ENCODE measurements at regions not wholly inside any gene's neighbourhood (a gene's known extent, or its start where the extent isn't known, plus 50 kb on each side); places are given as distances from the start of the nearest gene placed in this dataset.

- DNase-seq (ENCODE audit: low read depth, low spot score): no peak
- no peak overlapping the region for H3K27ac ChIP-seq
These were observed 54.8 kb upstream of the ATP2C1 start for GRCh38 chr3:130838898-130839600.

DNA sequence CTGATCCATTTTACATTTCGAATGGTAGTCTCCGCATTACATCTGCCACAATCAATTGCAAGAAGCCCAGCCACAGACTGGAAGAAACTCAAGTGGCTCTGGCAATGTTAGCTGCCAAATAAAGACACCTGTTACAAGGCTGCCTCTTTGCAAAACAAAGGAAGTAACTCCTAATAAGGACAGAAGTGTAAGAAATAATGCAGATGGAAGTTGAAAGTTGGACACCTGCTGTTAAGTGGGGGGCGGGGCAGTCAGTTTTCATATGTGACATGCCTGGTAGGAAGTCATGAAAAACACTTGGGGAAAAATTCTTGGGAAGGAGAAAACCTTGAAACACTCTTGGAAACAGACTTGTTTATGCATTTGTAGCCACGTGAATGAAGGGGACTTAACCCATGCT is 54.1 kb upstream of the ATP2C1 start:
- no peak for DNase-seq (ENCODE audit: low read depth, low spot score)
- no peak overlapping the region for H3K27ac ChIP-seq

DNA sequence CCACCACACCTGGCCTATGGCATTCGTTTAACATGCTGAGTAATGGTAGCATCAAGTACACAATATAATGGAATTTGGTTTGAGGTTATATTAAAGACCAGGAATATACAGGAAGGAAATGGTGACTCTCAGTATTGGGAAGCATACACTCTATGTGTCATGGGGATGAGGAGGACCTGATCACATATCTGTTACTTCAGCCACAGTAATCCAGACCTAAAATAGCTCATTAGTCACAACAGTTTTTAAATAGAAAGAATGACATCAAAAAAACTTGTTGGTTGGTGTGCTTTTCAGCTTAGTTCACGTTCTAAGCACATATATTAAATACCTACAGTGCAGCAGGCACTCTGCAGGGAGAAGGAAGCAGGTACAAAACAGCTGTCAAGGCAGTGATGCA is 52.5 kb upstream of the ATP2C1 start:
- peak overlapping the region; percentile 52 for H3K27ac ChIP-seq
- DNase-seq (ENCODE audit: low read depth, low spot score): no peak

DNA sequence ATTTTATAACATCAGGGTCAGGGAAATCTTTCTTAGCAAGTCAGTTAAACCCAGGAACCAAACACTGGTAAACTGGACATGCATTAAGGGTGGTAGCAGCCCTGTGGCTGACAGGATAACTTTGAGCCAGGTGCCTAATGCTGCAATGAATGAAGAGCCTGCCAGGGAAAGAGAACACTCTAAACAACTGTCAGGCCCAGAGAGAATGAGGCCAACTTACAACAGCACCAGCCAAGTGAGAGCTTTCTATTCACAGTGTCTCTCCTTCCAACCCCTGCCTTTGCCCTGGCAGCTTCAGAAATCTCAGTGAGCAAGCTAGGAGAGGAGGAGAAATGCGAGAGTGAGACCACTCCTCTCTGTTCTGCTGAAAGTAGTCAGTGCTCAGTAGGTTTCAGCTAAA is 50.4 kb upstream of the ATP2C1 start:
- no peak for DNase-seq (ENCODE audit: low read depth, low spot score)
- H3K27ac ChIP-seq: no peak overlapping the region

Data from epithelial cell of prostate (primary cell).